Lung (tissue), 11 donors: ENCODE measurements at regions not wholly inside any gene's neighbourhood (a gene's known extent, or its start where the extent isn't known, plus 50 kb on each side); places are given as distances from the start of the nearest gene placed in this dataset.

Experiments used
- ATAC-seq: fragments of 200-7000 bp; cut with Tn5 transposase; one replicate; pipeline ENCODE4 v1.9.1; 2020; ENCODE audit warnings: moderate number of reproducible peaks; ENCODE audit not compliant: insufficient read depth, low FRiP score
- DNase-seq, 3 donors: peaks; one replicate each; pipeline ENCODE4 v3.0.0-alpha.2; 2013 to 2017
- H3K27ac ChIP-seq, 2 donors: one replicate each; pipeline ENCODE4 v1.5.1; 2013; ENCODE audit warnings: mild to moderate bottlenecking in 2 of 2, moderate library complexity in 2 of 2, control low read depth in 1 of 2, inconsistent platforms in 1 of 2, low read depth in 1 of 2, low read length in 1 of 2
- H3K27me3 ChIP-seq, 3 donors: one replicate each; pipeline ENCODE4 v1.5.1; 2013; ENCODE audit warnings: low read length in 2 of 3; ENCODE audit not compliant: control insufficient read depth in 3 of 3, insufficient read depth in 3 of 3
- H3K36me3 ChIP-seq, 4 donors: one replicate each; pipeline ENCODE4 v1.5.1; 2013; ENCODE audit warnings: low read length in 4 of 4, mild to moderate bottlenecking in 1 of 4, moderate library complexity in 1 of 4; ENCODE audit not compliant: control insufficient read depth in 4 of 4, insufficient read depth in 4 of 4
- H3K4me1 ChIP-seq, 5 donors: one replicate each; pipeline ENCODE4 v1.5.1; 2013; ENCODE audit warnings: low read length in 5 of 5, mild to moderate bottlenecking in 2 of 5, moderate library complexity in 1 of 5; ENCODE audit not compliant: control insufficient read depth in 5 of 5, insufficient read depth in 5 of 5
- H3K4me3 ChIP-seq: one replicate; pipeline ENCODE4 v1.5.1; 2013; ENCODE audit warnings: mild to moderate bottlenecking, control low read depth, moderate library complexity
- H3K9ac ChIP-seq, 2 donors: one replicate each; pipeline ENCODE4 v1.5.1; 2013; ENCODE audit warnings: low read length in 2 of 2, control low read depth in 1 of 2; ENCODE audit not compliant: insufficient read depth in 1 of 2
- H3K9me3 ChIP-seq, 4 donors: one replicate each; pipeline ENCODE4 v1.5.1; 2013; ENCODE audit warnings: low read length in 3 of 4, mild to moderate bottlenecking in 1 of 4, moderate library complexity in 1 of 4; ENCODE audit not compliant: control insufficient read depth in 4 of 4, insufficient read depth in 3 of 4
- CTCF ChIP-seq: IDR thresholded peaks from 2 replicates; pipeline ENCODE4 v1.5.1; 2012; ENCODE audit warnings: mild to moderate bottlenecking; ENCODE audit errors: control extremely low read depth, extremely low read depth
- WGBS, 2 donors: extraction: QIAGEN DNeasy Blood & Tissue Kit; methylation state at CpG; one replicate each; pipeline ENCODE4 v1.1.7; 2013; 5-methylcytosine and 5-hydroxymethylcytosine counted together
- donor health status: control.
- donor health status: control.
- donor health status: Bipolar disorder and iron deficiency.
- donor health status: healthy.
- donor health status: DM: yes; HTN: yes; CAD: no.

GRCh38 chr1:36706416-36706815 is 223.7 kb upstream of the CSF3R start:
- WGBS, 2 donors, result 18 to 24% methylated on average over 10 of the region's 10 CpGs
- Histone ChIP-seq H3K4me3 (no peak overlapping the region), H3K27ac (no peak overlapping the region), H3K9ac (no peak overlapping the region), H3K4me1 (peaks cover 0 to 6% (median 0%) of the 10 kb centered on the region in 5 donors), H3K36me3 (no peaks in the 10 kb centered on the region), H3K27me3 (peaks cover 0 to 36% (median 7%) of the 10 kb centered on the region in 3 donors), H3K9me3 (no peaks in the 10 kb centered on the region)
- no peak for TF ChIP-seq CTCF
- DNase-seq (no peak), ATAC-seq (no peak)

- H3K27ac ChIP-seq, result no peak overlapping the region
- H3K4me3 ChIP-seq, result no peak overlapping the region
- WGBS, 2 donors, result 61 to 78% methylated on average over 4 of the region's 4 CpGs
- ATAC-seq, result no peak
- H3K9ac ChIP-seq, result no peak overlapping the region
- H3K27me3 ChIP-seq, result peaks cover 0 to 40% (median 3%) of the 10 kb centered on the region in 3 donors
- no peak for DNase-seq
- no peaks in the 10 kb centered on the region for H3K36me3 ChIP-seq
- peaks cover 0 to 6% (median 0%) of the 10 kb centered on the region in 5 donors for H3K4me1 ChIP-seq
- TF ChIP-seq CTCF, result no peak
- no peaks in the 10 kb centered on the region for H3K9me3 ChIP-seq
Observed at GRCh38 chr1:36705629-36706028, 222.9 kb upstream of the CSF3R start.

DNA sequence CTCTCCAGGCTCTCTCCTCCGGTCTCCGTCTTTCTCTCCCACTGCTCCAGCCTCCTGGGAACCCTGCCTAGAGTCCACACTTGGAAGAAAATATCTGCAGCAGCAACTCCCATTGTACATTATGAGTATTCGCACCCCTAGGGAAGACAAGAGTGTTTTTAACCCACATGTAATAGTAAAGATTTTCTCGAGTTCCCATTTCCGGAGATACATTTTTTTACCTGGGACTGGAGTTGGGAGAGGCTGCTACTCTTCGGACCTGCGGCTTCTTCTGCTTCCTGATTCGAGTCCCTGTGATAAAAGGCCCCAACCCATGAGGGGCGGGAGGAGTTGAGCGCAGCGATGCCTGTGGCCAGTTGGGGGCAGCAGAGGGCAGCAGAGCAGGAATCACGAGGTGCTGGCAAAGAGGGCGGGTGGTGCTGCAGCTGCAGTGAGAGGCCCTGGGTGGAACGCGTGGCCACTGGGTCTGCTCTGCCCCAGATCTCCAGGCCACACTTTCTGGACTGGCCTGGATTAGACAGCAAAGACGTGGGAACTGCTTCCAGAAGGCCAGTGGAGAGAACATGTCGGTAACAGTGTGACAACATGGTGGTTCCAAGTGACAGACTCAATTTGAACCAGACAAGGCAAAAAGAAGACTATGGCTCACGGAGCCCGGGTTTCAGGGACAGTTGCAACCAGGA is 221.0 kb upstream of the CSF3R start:
- DNase-seq (peak; percentile 72 to 79 (median 78)), ATAC-seq (peak; percentile 79)
- TF ChIP-seq CTCF, result peak; percentile 62
- 21 to 24% methylated on average over 19 of the region's 19 CpGs for WGBS, 2 donors
- Histone ChIP-seq H3K4me1 (peaks cover 0 to 8% (median 2%) of the 10 kb centered on the region in 5 donors), H3K27ac (no peak overlapping the region), H3K9ac (no peak overlapping the region), H3K27me3 (peaks cover 0 to 41% (median 5%) of the 10 kb centered on the region in 3 donors), H3K9me3 (no peaks in the 10 kb centered on the region), H3K4me3 (no peak overlapping the region), H3K36me3 (no peaks in the 10 kb centered on the region)
